Upper lobe of right lung (tissue), 1 donor: ENCODE measurements at regions not wholly inside any gene's neighbourhood (a gene's known extent, or its start where the extent isn't known, plus 50 kb on each side); places are given as distances from the start of the nearest gene placed in this dataset.
A peak's percentile ranks its signal among the peaks of the same experiment; 100 is the strongest.

Experiments
- ATAC-seq: fragments of 200-7000 bp; cut with Tn5 transposase; one replicate; pipeline ENCODE4 v1.9.1; 2020; ENCODE audit warnings: mild to moderate bottlenecking, moderate library complexity
- DNase-seq: peaks from one replicate; pipeline ENCODE4 v3.0.0-alpha.2; 2020
- H3K27ac ChIP-seq: fragments of 200-600 bp; one replicate; pipeline ENCODE4 v1.8.0; 2022
- H3K27me3 ChIP-seq: fragments of 200-600 bp; one replicate; pipeline ENCODE4 v1.8.0; 2022; ENCODE audit warnings: mild to moderate bottlenecking
- H3K36me3 ChIP-seq: fragments of 200-600 bp; one replicate; pipeline ENCODE4 v1.8.0; 2022
- H3K4me1 ChIP-seq: fragments of 200-600 bp; one replicate; pipeline ENCODE4 v1.8.0; 2022
- H3K4me3 ChIP-seq: fragments of 200-600 bp; one replicate; pipeline ENCODE4 v1.8.0; 2022; ENCODE audit warnings: mild to moderate bottlenecking
- H3K9me3 ChIP-seq: fragments of 200-600 bp; one replicate; pipeline ENCODE4 v1.8.0; 2022
- intact Hi-C: fragments of 100-400 bp; cut with DNase I; formaldehyde crosslinking; loops from one replicate; pipeline ENCODE4 v1.11.0; 2022
- TF ChIP-seq, protein P1 (sequence below): fragments of 200-600 bp; IDR thresholded peaks from one replicate; pipeline ENCODE4 v1.8.0; 2022; ENCODE audit warnings: antibody characterized with exemption
- donor health status: DM: no; HTN: yes; CAD: no; lungs with severe emphysema.

DNA sequence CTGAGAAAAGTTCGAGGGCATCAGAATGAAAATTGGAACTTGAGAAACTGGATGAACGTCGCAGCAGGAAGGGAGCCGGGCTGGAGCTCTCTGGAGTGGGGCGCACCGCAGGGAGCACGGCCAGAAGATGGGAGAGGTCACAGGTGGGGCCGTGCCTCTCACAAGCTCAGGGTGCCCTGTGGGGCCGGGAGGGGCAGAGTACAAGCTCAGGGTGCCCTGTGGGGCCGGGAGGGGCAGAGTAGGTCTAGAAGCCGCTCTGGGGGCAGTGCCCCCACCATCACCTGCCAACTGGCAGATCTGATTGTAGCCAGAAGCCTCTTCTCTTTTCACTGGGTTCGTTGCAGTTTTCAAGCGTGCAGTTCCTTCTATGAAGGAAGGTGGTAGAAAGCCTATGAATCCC lies 61.1 kb upstream of the SNX9 start:
- Histone ChIP-seq H3K4me1 (peaks cover 48% of the 10 kb centered on the region), H3K4me3 (no peak overlapping the region), H3K27me3 (no peaks in the 10 kb centered on the region), H3K27ac (no peak overlapping the region), H3K36me3 (no peaks in the 10 kb centered on the region), H3K9me3 (no peaks in the 10 kb centered on the region)
- DNase-seq (no peak), ATAC-seq (no peak)
- TF ChIP-seq, protein P1, sequence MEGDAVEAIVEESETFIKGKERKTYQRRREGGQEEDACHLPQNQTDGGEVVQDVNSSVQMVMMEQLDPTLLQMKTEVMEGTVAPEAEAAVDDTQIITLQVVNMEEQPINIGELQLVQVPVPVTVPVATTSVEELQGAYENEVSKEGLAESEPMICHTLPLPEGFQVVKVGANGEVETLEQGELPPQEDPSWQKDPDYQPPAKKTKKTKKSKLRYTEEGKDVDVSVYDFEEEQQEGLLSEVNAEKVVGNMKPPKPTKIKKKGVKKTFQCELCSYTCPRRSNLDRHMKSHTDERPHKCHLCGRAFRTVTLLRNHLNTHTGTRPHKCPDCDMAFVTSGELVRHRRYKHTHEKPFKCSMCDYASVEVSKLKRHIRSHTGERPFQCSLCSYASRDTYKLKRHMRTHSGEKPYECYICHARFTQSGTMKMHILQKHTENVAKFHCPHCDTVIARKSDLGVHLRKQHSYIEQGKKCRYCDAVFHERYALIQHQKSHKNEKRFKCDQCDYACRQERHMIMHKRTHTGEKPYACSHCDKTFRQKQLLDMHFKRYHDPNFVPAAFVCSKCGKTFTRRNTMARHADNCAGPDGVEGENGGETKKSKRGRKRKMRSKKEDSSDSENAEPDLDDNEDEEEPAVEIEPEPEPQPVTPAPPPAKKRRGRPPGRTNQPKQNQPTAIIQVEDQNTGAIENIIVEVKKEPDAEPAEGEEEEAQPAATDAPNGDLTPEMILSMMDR = no peak
- intact Hi-C loops = no loop called here

- Histone ChIP-seq H3K4me3 (no peak overlapping the region), H3K4me1 (peaks cover 44% of the 10 kb centered on the region), H3K27me3 (no peaks in the 10 kb centered on the region), H3K9me3 (no peaks in the 10 kb centered on the region), H3K36me3 (no peaks in the 10 kb centered on the region), H3K27ac (no peak overlapping the region)
- TF ChIP-seq, protein P1 = no peak
- DNase-seq (no peak), ATAC-seq (no peak)
- intact Hi-C loops = no loop called here
These were observed 60.4 kb upstream of the SNX9 start for GRCh38 chr6:157762636-157763035.

DNA sequence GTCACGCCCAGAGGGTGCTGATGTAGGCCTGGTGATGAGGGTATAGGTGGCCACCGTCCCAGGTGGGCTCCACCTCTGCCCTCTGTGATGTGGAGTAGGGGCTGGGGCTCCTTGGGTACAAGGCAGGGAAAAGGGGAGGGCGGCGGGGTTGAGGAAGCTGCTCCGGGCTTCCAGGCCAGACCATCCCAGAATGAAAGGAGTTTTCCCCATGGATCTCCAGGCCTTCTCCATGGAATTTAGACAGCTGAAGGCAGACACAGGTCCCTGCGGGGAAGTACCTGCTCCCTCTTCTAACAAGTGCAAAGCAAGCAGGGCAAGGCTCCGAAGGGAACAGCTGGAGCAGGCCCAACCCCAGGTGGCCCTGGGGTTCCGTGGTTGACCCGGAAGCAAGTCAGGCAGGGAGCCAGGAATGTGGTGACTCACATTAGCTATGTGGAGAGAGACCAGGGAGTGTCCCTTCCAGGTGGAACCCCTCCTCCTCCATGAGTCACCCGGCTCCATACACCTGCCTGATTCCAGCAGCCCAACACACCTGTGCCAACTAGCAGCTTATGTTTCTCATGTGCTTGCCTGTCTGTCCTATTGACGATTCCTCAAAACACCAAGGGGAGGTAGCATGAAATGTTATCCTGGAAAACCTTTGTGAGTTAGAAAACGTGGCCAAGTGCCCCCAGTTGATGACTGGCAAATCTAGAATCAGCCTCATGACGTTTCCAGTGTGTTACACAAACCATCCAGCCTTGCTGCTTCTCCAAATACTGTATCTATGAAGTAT lies 59.7 kb upstream of the SNX9 start:
- Histone ChIP-seq H3K9me3 (no peaks in the 10 kb centered on the region), H3K4me1 (peaks cover 44% of the 10 kb centered on the region), H3K27me3 (no peaks in the 10 kb centered on the region), H3K27ac (peak overlapping the region; percentile 73), H3K4me3 (no peak overlapping the region), H3K36me3 (no peaks in the 10 kb centered on the region)
- TF ChIP-seq, protein P1 = no peak
- intact Hi-C loops = no loop called here
- peak; percentile 92 for ATAC-seq
- DNase-seq = peak; percentile 93

DNA sequence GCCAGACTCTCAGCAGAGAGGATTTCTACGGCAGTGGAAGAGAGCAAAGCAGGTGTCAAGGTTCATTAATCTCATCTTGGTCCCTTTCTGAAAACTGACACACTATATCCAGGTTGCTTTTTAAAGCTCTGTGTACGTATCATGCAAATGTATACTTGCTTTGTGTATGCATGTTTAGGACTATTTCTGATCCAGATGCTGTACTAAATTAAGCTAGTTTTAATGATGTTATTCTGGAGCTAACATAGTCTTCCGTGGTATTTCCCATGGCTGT lies 59.2 kb upstream of the SNX9 start:
- TF ChIP-seq, protein P1 = no peak
- no peak overlapping the region for H3K4me3 ChIP-seq
- intact Hi-C loops = no loop called here
- H3K36me3 ChIP-seq = no peaks in the 10 kb centered on the region
- no peak for ATAC-seq
- no peak for DNase-seq
- H3K9me3 ChIP-seq = no peaks in the 10 kb centered on the region
- peak overlapping the region; percentile 73 for H3K27ac ChIP-seq
- H3K4me1 ChIP-seq = peaks cover 44% of the 10 kb centered on the region
- no peaks in the 10 kb centered on the region for H3K27me3 ChIP-seq

DNA sequence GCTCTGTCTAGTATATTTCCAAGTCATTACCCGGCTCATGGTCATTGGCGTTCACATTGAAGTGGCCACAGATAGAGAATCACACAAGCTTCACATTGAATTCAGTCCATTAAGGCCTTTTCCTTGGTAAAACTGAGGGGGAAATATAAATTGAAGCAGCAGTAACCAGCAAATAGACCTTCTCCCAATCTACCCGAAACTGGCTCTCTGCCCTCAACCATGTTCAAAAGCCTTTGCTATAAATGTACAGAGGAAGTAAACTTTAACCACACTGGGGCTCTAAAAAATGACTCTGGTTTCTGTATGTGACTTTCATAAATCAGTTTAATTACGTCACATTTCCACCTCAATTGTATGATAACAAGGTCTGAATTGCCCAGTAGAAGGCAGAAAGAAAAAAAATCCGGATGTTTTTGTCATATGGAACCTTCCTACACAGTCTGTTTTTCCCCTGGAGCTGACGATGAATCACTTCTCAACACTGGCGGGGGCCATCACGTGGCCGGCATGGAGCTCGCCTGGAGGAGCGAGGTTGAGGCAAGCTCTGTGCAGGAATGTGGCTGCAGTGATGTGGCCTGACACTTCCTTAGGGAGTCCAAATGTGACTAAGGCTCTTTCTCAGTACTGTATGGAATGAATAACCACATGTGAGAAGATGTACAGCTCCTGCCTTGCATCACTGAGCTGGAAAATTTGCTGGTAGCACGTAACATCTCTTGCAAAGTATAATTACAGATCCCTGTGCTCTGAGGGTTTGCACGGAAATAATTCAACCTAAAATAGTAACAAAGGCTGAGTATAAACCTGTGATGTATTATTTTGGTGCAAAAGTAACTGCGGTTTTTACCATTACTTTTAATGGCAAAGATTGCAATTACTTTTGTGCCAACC lies 58.6 kb upstream of the SNX9 start:
- Histone ChIP-seq H3K4me1 (peaks cover 48% of the 10 kb centered on the region), H3K9me3 (no peaks in the 10 kb centered on the region), H3K36me3 (no peaks in the 10 kb centered on the region), H3K27me3 (no peaks in the 10 kb centered on the region), H3K27ac (peak overlapping the region; percentile 73), H3K4me3 (no peak overlapping the region)
- intact Hi-C loops = no loop called here
- TF ChIP-seq, protein P1 = no peak
- peak; percentile 90 for DNase-seq
- ATAC-seq = peak; percentile 76
